ENCODE measurements at regions not wholly inside any gene's neighbourhood (a gene's known extent, or its start where the extent isn't known, plus 50 kb on each side); places are given as distances from the start of the nearest gene placed in this dataset.

- H3K36me3 ChIP-seq (ENCODE audit: control insufficient read depth, insufficient read depth, low read length): no peaks in the 10 kb centered on the region
- no peak for DNase-seq
- no peak overlapping the region for H3K27ac Mint-ChIP-seq (ENCODE audit: unreplicated experiment)
- intact Hi-C loops (cut with micrococcal nuclease; ENCODE audit: unreplicated experiment): loop anchor here (10.0 kb wide), 1 partner anchor 67 kb away; no protein-coding TSS in a partner anchor
- no peak for TF ChIP-seq CTCF (IDR thresholded peaks at IDR 0.05; ENCODE audit: insufficient read depth in 1 of 2, low read depth in 1 of 2, low read length in 1 of 2, severe bottlenecking in 1 of 2, unreplicated experiment in 1 of 2)
- H3K4me3 ChIP-seq (ENCODE audit: low read depth, low read length): no peak overlapping the region
- H3K36me3 Mint-ChIP-seq (ENCODE audit: insufficient read depth, unreplicated experiment): no peaks in the 10 kb centered on the region
- H3K4me3 Mint-ChIP-seq (ENCODE audit: unreplicated experiment): no peak overlapping the region
- no peaks in the 10 kb centered on the region for H3K27me3 Mint-ChIP-seq (ENCODE audit: insufficient read depth, unreplicated experiment)
- no peaks in the 10 kb centered on the region for H3K27me3 ChIP-seq (replicated peaks; ENCODE audit: control insufficient read depth, insufficient read depth, low read length)
- H3K9me3 ChIP-seq: no peaks in the 10 kb centered on the region
- CTCF ChIA-PET: interaction anchor here (0.6 kb wide), 1 partner anchor 12 kb away, joined by 3 read pairs; no protein-coding TSS in a partner anchor
- H3K4me1 Mint-ChIP-seq (ENCODE audit: low read depth, unreplicated experiment): peaks cover 6% of the 10 kb centered on the region
- POLR2A ChIA-PET: no interaction called here
- BruUV-seq (replicated peaks): no TSS peak
- H3K9me3 Mint-ChIP-seq (ENCODE audit: unreplicated experiment): no peaks in the 10 kb centered on the region
- no peaks in the 10 kb centered on the region for H3K4me1 ChIP-seq
Observed at GRCh38 chr3:25297667-25298585, 130.1 kb upstream of the RARB start.

GRCh38 chr3:25300141-25300540 lies 127.9 kb upstream of the RARB start:
- no peaks in the 10 kb centered on the region for H3K27me3 Mint-ChIP-seq (ENCODE audit: insufficient read depth, unreplicated experiment)
- ChIA-PET POLR2A (no interaction called here), CTCF (no interaction called here)
- H3K36me3 Mint-ChIP-seq (ENCODE audit: insufficient read depth, unreplicated experiment): no peaks in the 10 kb centered on the region
- TF ChIP-seq CTCF (IDR thresholded peaks at IDR 0.05; ENCODE audit: insufficient read depth in 1 of 2, low read depth in 1 of 2, low read length in 1 of 2, severe bottlenecking in 1 of 2, unreplicated experiment in 1 of 2): no peak
- no peak overlapping the region for H3K4me3 ChIP-seq (ENCODE audit: low read depth, low read length)
- no peaks in the 10 kb centered on the region for H3K9me3 Mint-ChIP-seq (ENCODE audit: unreplicated experiment)
- DNase-seq: no peak
- intact Hi-C loops (cut with micrococcal nuclease; ENCODE audit: unreplicated experiment): no loop called here
- BruUV-seq (replicated peaks): no TSS peak
- H3K4me1 ChIP-seq: no peaks in the 10 kb centered on the region
- no peak overlapping the region for H3K27ac Mint-ChIP-seq (ENCODE audit: unreplicated experiment)
- no peaks in the 10 kb centered on the region for H3K9me3 ChIP-seq
- H3K27me3 ChIP-seq (replicated peaks; ENCODE audit: control insufficient read depth, insufficient read depth, low read length): no peaks in the 10 kb centered on the region
- H3K4me3 Mint-ChIP-seq (ENCODE audit: unreplicated experiment): no peak overlapping the region
- no peaks in the 10 kb centered on the region for H3K36me3 ChIP-seq (ENCODE audit: control insufficient read depth, insufficient read depth, low read length)
- no peaks in the 10 kb centered on the region for H3K4me1 Mint-ChIP-seq (ENCODE audit: low read depth, unreplicated experiment)

- TF ChIP-seq CTCF (IDR thresholded peaks at IDR 0.05; ENCODE audit: insufficient read depth in 1 of 2, low read depth in 1 of 2, low read length in 1 of 2, severe bottlenecking in 1 of 2, unreplicated experiment in 1 of 2): no peak
- Histone ChIP-seq H3K4me3 (ENCODE audit: low read depth, low read length) (no peak overlapping the region), H3K4me1 (no peaks in the 10 kb centered on the region), H3K36me3 (ENCODE audit: control insufficient read depth, insufficient read depth, low read length) (no peaks in the 10 kb centered on the region), H3K27me3 (replicated peaks; ENCODE audit: control insufficient read depth, insufficient read depth, low read length) (no peaks in the 10 kb centered on the region), H3K9me3 (no peaks in the 10 kb centered on the region)
- Mint-ChIP-seq H3K36me3 (ENCODE audit: insufficient read depth, unreplicated experiment) (no peaks in the 10 kb centered on the region), H3K4me3 (ENCODE audit: unreplicated experiment) (no peak overlapping the region), H3K4me1 (ENCODE audit: low read depth, unreplicated experiment) (no peaks in the 10 kb centered on the region), H3K9me3 (ENCODE audit: unreplicated experiment) (no peaks in the 10 kb centered on the region), H3K27me3 (ENCODE audit: insufficient read depth, unreplicated experiment) (no peaks in the 10 kb centered on the region), H3K27ac (ENCODE audit: unreplicated experiment) (no peak overlapping the region)
- intact Hi-C loops (cut with micrococcal nuclease; ENCODE audit: unreplicated experiment): loop anchor here (1.0 kb wide), 1 partner anchor 9 kb away; no protein-coding TSS in a partner anchor
- ChIA-PET POLR2A (interaction anchor here (0.6 kb wide), 1 partner anchor 84 kb away, joined by 3 read pairs; no protein-coding TSS in a partner anchor), CTCF (no interaction called here)
- DNase-seq: no peak
- no TSS peak for BruUV-seq (replicated peaks)
Observed at GRCh38 chr3:25304916-25305315, 123.1 kb upstream of the RARB start.

All from Caco-2 (cell line).